ENCODE measurements at regions not wholly inside any gene's neighbourhood (a gene's known extent, or its start where the extent isn't known, plus 50 kb on each side); places are given as distances from the start of the nearest gene placed in this dataset.

GRCh38 chr10:130709415-130709814, 573.2 kb downstream of the GLRX3 start:
- TF ChIP-seq CTCF (IDR thresholded peaks at IDR 0.05; ENCODE audit: insufficient read depth, low read length) (no peak), GABPA (IDR thresholded peaks at IDR 0.05; ENCODE audit: low read depth) (no peak), POLR2AphosphoS5 (IDR thresholded peaks at IDR 0.05; ENCODE audit: low read depth) (no peak), SPI1 (IDR thresholded peaks at IDR 0.05; ENCODE audit: borderline replicate concordance, low read depth) (no peak)
